Sigmoid colon (tissue), 4 donors: ENCODE measurements at regions not wholly inside any gene's neighbourhood (a gene's known extent, or its start where the extent isn't known, plus 50 kb on each side); places are given as distances from the start of the nearest gene placed in this dataset.

Source experiments
- CTCF ChIP-seq, 4 experiments: fragments of 450-650 bp in 3 of 4; fragments of 200-600 bp in 1 of 4; IDR thresholded peaks; one replicate each; pipeline ENCODE4 v1.5.1; 2016 to 2019; ENCODE audit warnings: antibody characterized with exemption in 4 of 4, mild to moderate bottlenecking in 3 of 4, moderate library complexity in 2 of 4
- POLR2A ChIP-seq, 2 donors: fragments of 450-650 bp; IDR thresholded peaks; one replicate each; pipeline ENCODE4 v1.6.1; 2016; ENCODE audit warnings: antibody characterized with exemption in 2 of 2, mild to moderate bottlenecking in 2 of 2, moderate library complexity in 2 of 2
- POLR2AphosphoS5 ChIP-seq, 4 donors: sonication (generic); formaldehyde crosslinking; IDR thresholded peaks; one replicate each; pipeline ENCODE4 v1.6.1; 2017; ENCODE audit warnings: antibody characterized with exemption in 4 of 4

- TF ChIP-seq POLR2A (IDR thresholded peaks at IDR 0.05) (no peak), CTCF (IDR thresholded peaks at IDR 0.05) (no peak), POLR2AphosphoS5 (IDR thresholded peaks at IDR 0.05) (no peak)
These were observed 562.0 kb downstream of the PLPP3 start for GRCh38 chr1:56017336-56017735.
